CD4-positive, CD25-positive, alpha-beta regulatory T cell (primary cell): ENCODE measurements at regions not wholly inside any gene's neighbourhood (a gene's known extent, or its start where the extent isn't known, plus 50 kb on each side); places are given as distances from the start of the nearest gene placed in this dataset.

Experiments used
- ATAC-seq, 2 donors: fragments of 150-1000 bp; cut with Tn5 transposase; one replicate each; pipeline ENCODE4 v1.10.0; 2021; ENCODE audit warnings: low read depth in 2 of 2, moderate number of reproducible peaks in 2 of 2, moderate library complexity in 1 of 2
- DNase-seq, 3 donors: peaks; one replicate each; pipeline versions ENCODE4 v3.0.0 to v3.0.0-alpha.2; 2012 to 2022; ENCODE audit warnings: mixed read lengths in 1 of 3
- H3K27ac ChIP-seq: one replicate; pipeline ENCODE4 v1.7.0; 2013; ENCODE audit warnings: mild to moderate bottlenecking, low read length; ENCODE audit not compliant: insufficient read depth, poor library complexity, severe bottlenecking
- H3K27me3 ChIP-seq: one replicate; pipeline ENCODE4 v1.7.0; 2013; ENCODE audit warnings: low read length; ENCODE audit not compliant: control insufficient read depth, insufficient read depth
- H3K36me3 ChIP-seq: one replicate; pipeline ENCODE4 v1.7.0; 2013; ENCODE audit warnings: mild to moderate bottlenecking, low read length, moderate library complexity; ENCODE audit not compliant: control insufficient read depth, insufficient read depth
- H3K4me1 ChIP-seq: 2 replicates; pipeline ENCODE4 v1.7.0; 2013; ENCODE audit warnings: mild to moderate bottlenecking, low read length; ENCODE audit not compliant: insufficient read depth, control insufficient read depth, poor library complexity, severe bottlenecking
- H3K4me3 ChIP-seq: one replicate; pipeline ENCODE4 v1.7.0; 2013; ENCODE audit warnings: low read depth, mild to moderate bottlenecking, low read length, moderate library complexity
- H3K9me3 ChIP-seq, 2 experiments: 1 replicate in 1 of 2; 2 replicates in 1 of 2; pipeline ENCODE4 v1.7.0; 2013; ENCODE audit warnings: low read length in 2 of 2, mild to moderate bottlenecking in 1 of 2, moderate library complexity in 1 of 2; ENCODE audit not compliant: control insufficient read depth in 2 of 2
- H3K27ac Mint-ChIP-seq, 3 donors: one replicate each; pipeline ENCODE4 v1.8.0; 2020 to 2022; ENCODE audit warnings: mild to moderate bottlenecking in 3 of 3, mixed read lengths in 3 of 3, moderate library complexity in 2 of 3
- H3K27me3 Mint-ChIP-seq: one replicate; pipeline ENCODE4 v1.8.0; 2022; ENCODE audit warnings: mild to moderate bottlenecking, mixed read lengths
- H3K36me3 Mint-ChIP-seq: one replicate; pipeline ENCODE4 v1.8.0; 2020; ENCODE audit warnings: mixed read lengths
- H3K4me1 Mint-ChIP-seq, 4 donors: one replicate each; pipeline ENCODE4 v1.8.0; 2020 to 2022; ENCODE audit warnings: mixed read lengths in 4 of 4, mild to moderate bottlenecking in 1 of 4
- H3K4me3 Mint-ChIP-seq, 4 donors: one replicate each; pipeline ENCODE4 v1.8.0; 2020 to 2022; ENCODE audit warnings: mild to moderate bottlenecking in 4 of 4, mixed read lengths in 4 of 4, moderate library complexity in 3 of 4
- H3K9me3 Mint-ChIP-seq, 7 donors: one replicate each; pipeline ENCODE4 v1.8.0; 2020 to 2022; ENCODE audit warnings: mixed read lengths in 7 of 7, mild to moderate bottlenecking in 3 of 7, moderate library complexity in 2 of 7

GRCh38 chr1:198927129-198927528 is 288.3 kb downstream of the PTPRC start:
- Histone ChIP-seq H3K27me3 (no peaks in the 10 kb centered on the region), H3K36me3 (no peaks in the 10 kb centered on the region), H3K4me1 (peaks cover 63% of the 10 kb centered on the region), H3K9me3 (no peaks in the 10 kb centered on the region), H3K27ac (peak overlapping the region; percentile 66), H3K4me3 (peak overlapping the region; percentile 49)
- Mint-ChIP-seq H3K9me3 (no peaks in the 10 kb centered on the region), H3K36me3 (no peaks in the 10 kb centered on the region), H3K4me3 (peak overlapping the region; percentile 5 to 80 (median 36)), H3K27ac (peak overlapping the region in 1 of 3 donors; percentile 14), H3K4me1 (peaks cover 29 to 66% (median 45%) of the 10 kb centered on the region in 4 donors), H3K27me3 (no peaks in the 10 kb centered on the region)
- DNase-seq (no peak), ATAC-seq (peak in 1 of 2 donors; percentile 38)

GRCh38 chr1:198929111-198929604 is 290.3 kb downstream of the PTPRC start:
- Histone ChIP-seq H3K4me1 (peaks cover 66% of the 10 kb centered on the region), H3K9me3 (no peaks in the 10 kb centered on the region), H3K36me3 (no peaks in the 10 kb centered on the region), H3K4me3 (peak overlapping the region; percentile 87), H3K27ac (peak overlapping the region; percentile 67), H3K27me3 (no peaks in the 10 kb centered on the region)
- DNase-seq (no peak), ATAC-seq (no peak)
- Mint-ChIP-seq H3K4me1 (peaks cover 24 to 66% (median 38%) of the 10 kb centered on the region in 4 donors), H3K4me3 (peak overlapping the region in 3 of 4 donors; percentile 65 to 88 (median 81)), H3K36me3 (no peaks in the 10 kb centered on the region), H3K27ac (peak overlapping the region in 2 of 3 donors; percentile 51 to 61), H3K9me3 (no peaks in the 10 kb centered on the region), H3K27me3 (no peaks in the 10 kb centered on the region)

GRCh38 chr1:198929961-198930599 is 291.2 kb downstream of the PTPRC start:
- ATAC-seq: peak in 1 of 2 donors; percentile 23
- Mint-ChIP-seq H3K27me3 (no peaks in the 10 kb centered on the region), H3K27ac (peak overlapping the region; percentile 57 to 90 (median 61)), H3K4me1 (peaks cover 21 to 59% (median 36%) of the 10 kb centered on the region in 4 donors), H3K36me3 (no peaks in the 10 kb centered on the region), H3K9me3 (no peaks in the 10 kb centered on the region), H3K4me3 (peak overlapping the region; percentile 73 to 88 (median 80))
- Histone ChIP-seq H3K27ac (peak overlapping the region; percentile 67), H3K4me1 (peaks cover 66% of the 10 kb centered on the region), H3K27me3 (no peaks in the 10 kb centered on the region), H3K9me3 (no peaks in the 10 kb centered on the region), H3K4me3 (peak overlapping the region; percentile 87), H3K36me3 (no peaks in the 10 kb centered on the region)
- peak in 1 of 3 donors; percentile 42 for DNase-seq

GRCh38 chr1:198932351-198932991 is 293.6 kb downstream of the PTPRC start:
- no peak for DNase-seq
- peak overlapping the region; percentile 37 to 88 (median 71) for H3K27ac Mint-ChIP-seq

GRCh38 chr1:198933515-198934222 is 294.8 kb downstream of the PTPRC start:
- Mint-ChIP-seq H3K4me1 (peaks cover 24 to 54% (median 39%) of the 10 kb centered on the region in 4 donors), H3K9me3 (no peaks in the 10 kb centered on the region), H3K27ac (peak overlapping the region in 2 of 3 donors; percentile 10 to 83), H3K36me3 (no peaks in the 10 kb centered on the region), H3K4me3 (peak overlapping the region in 1 of 4 donors; percentile 59), H3K27me3 (no peaks in the 10 kb centered on the region)
- Histone ChIP-seq H3K9me3 (no peaks in the 10 kb centered on the region), H3K27me3 (no peaks in the 10 kb centered on the region), H3K4me3 (peak overlapping the region; percentile 96), H3K27ac (peak overlapping the region; percentile 85), H3K4me1 (peaks cover 62% of the 10 kb centered on the region), H3K36me3 (no peaks in the 10 kb centered on the region)
- ATAC-seq: no peak
- DNase-seq: no peak

More at GRCh38 chr1:198932351-198932991, 293.6 kb downstream of the PTPRC start:
- ATAC-seq: no peak
- Histone ChIP-seq H3K27me3 (no peaks in the 10 kb centered on the region), H3K4me3 (peak overlapping the region; percentile 96), H3K9me3 (no peaks in the 10 kb centered on the region), H3K36me3 (no peaks in the 10 kb centered on the region), H3K4me1 (peaks cover 59% of the 10 kb centered on the region), H3K27ac (peak overlapping the region; percentile 61)
- peak overlapping the region; percentile 74 to 89 (median 80) for H3K4me3 Mint-ChIP-seq
- H3K9me3 Mint-ChIP-seq: no peaks in the 10 kb centered on the region
- no peaks in the 10 kb centered on the region for H3K36me3 Mint-ChIP-seq
- peaks cover 23 to 51% (median 35%) of the 10 kb centered on the region in 4 donors for H3K4me1 Mint-ChIP-seq
- no peaks in the 10 kb centered on the region for H3K27me3 Mint-ChIP-seq

- Histone ChIP-seq H3K4me1 (peaks cover 54% of the 10 kb centered on the region), H3K27me3 (no peaks in the 10 kb centered on the region), H3K4me3 (peak overlapping the region; percentile 96), H3K27ac (peak overlapping the region; percentile 85), H3K9me3 (no peaks in the 10 kb centered on the region), H3K36me3 (no peaks in the 10 kb centered on the region)
- no peaks in the 10 kb centered on the region for H3K36me3 Mint-ChIP-seq
- DNase-seq: no peak
- H3K4me1 Mint-ChIP-seq: peaks cover 21 to 48% (median 35%) of the 10 kb centered on the region in 4 donors
- H3K27ac Mint-ChIP-seq: no peak overlapping the region
- ATAC-seq: no peak
- no peaks in the 10 kb centered on the region for H3K27me3 Mint-ChIP-seq
- H3K4me3 Mint-ChIP-seq: no peak overlapping the region
- no peaks in the 10 kb centered on the region for H3K9me3 Mint-ChIP-seq
Measured at GRCh38 chr1:198934426-198934825, 295.6 kb downstream of the PTPRC start.

GRCh38 chr1:198934901-198935305 is 296.1 kb downstream of the PTPRC start:
- ATAC-seq: peak; percentile 44 to 54
- H3K9me3 ChIP-seq: no peaks in the 10 kb centered on the region
- Mint-ChIP-seq H3K4me3 (no peak overlapping the region), H3K4me1 (peaks cover 16 to 43% (median 31%) of the 10 kb centered on the region in 4 donors), H3K27me3 (no peaks in the 10 kb centered on the region), H3K27ac (no peak overlapping the region), H3K36me3 (no peaks in the 10 kb centered on the region), H3K9me3 (no peaks in the 10 kb centered on the region)
- peaks cover 51% of the 10 kb centered on the region for H3K4me1 ChIP-seq
- peak overlapping the region; percentile 85 for H3K27ac ChIP-seq
- DNase-seq: peak; percentile 66 to 86 (median 79)
- H3K36me3 ChIP-seq: no peaks in the 10 kb centered on the region
- H3K27me3 ChIP-seq: no peaks in the 10 kb centered on the region
- H3K4me3 ChIP-seq: peak overlapping the region; percentile 96
